ENCODE measurements at regions not wholly inside any gene's neighbourhood (a gene's known extent, or its start where the extent isn't known, plus 50 kb on each side); places are given as distances from the start of the nearest gene placed in this dataset.

- DNase-seq (no peak), ATAC-seq (no peak)
- Mint-ChIP-seq H3K9me3 (no peaks in the 10 kb centered on the region), H3K4me1 (peaks cover 6% of the 10 kb centered on the region), H3K4me3 (no peak overlapping the region), H3K27ac (no peak overlapping the region), H3K27me3 (peaks cover 3% of the 10 kb centered on the region), H3K36me3 (ENCODE audit: low read depth) (no peaks in the 10 kb centered on the region)
Measured at GRCh38 chr18:55072698-55073097, 113.4 kb upstream of the CCDC68 start.

GRCh38 chr18:55072181-55072580 is 112.9 kb upstream of the CCDC68 start:
- Mint-ChIP-seq H3K4me1 (peaks cover 6% of the 10 kb centered on the region), H3K9me3 (no peaks in the 10 kb centered on the region), H3K27me3 (peaks cover 3% of the 10 kb centered on the region), H3K4me3 (no peak overlapping the region), H3K36me3 (ENCODE audit: low read depth) (no peaks in the 10 kb centered on the region), H3K27ac (no peak overlapping the region)
- ATAC-seq (no peak), DNase-seq (no peak)

GRCh38 chr18:55069497-55069896 is 110.2 kb upstream of the CCDC68 start:
- H3K4me1 Mint-ChIP-seq = peaks cover 6% of the 10 kb centered on the region
- H3K36me3 Mint-ChIP-seq (ENCODE audit: low read depth) = no peaks in the 10 kb centered on the region
- no peaks in the 10 kb centered on the region for H3K9me3 Mint-ChIP-seq
- DNase-seq (no peak), ATAC-seq (peak; percentile 46)
- no peak overlapping the region for H3K4me3 Mint-ChIP-seq
- H3K27ac Mint-ChIP-seq = no peak overlapping the region
- H3K27me3 Mint-ChIP-seq = peaks cover 4% of the 10 kb centered on the region

- H3K36me3 Mint-ChIP-seq (ENCODE audit: low read depth) = no peaks in the 10 kb centered on the region
- no peak overlapping the region for H3K4me3 Mint-ChIP-seq
- DNase-seq (no peak), ATAC-seq (no peak)
- H3K9me3 Mint-ChIP-seq = no peaks in the 10 kb centered on the region
- peaks cover 6% of the 10 kb centered on the region for H3K4me1 Mint-ChIP-seq
- peaks cover 6% of the 10 kb centered on the region for H3K27me3 Mint-ChIP-seq
- no peak overlapping the region for H3K27ac Mint-ChIP-seq
Measured at GRCh38 chr18:55064760-55065159, 105.5 kb upstream of the CCDC68 start.

- no peak overlapping the region for H3K27ac Mint-ChIP-seq
- no peak overlapping the region for H3K4me3 Mint-ChIP-seq
- H3K9me3 Mint-ChIP-seq = no peaks in the 10 kb centered on the region
- H3K36me3 Mint-ChIP-seq (ENCODE audit: low read depth) = no peaks in the 10 kb centered on the region
- H3K4me1 Mint-ChIP-seq = peaks cover 1% of the 10 kb centered on the region
- H3K27me3 Mint-ChIP-seq = peaks cover 4% of the 10 kb centered on the region
- no peak for DNase-seq
- no peak for ATAC-seq
Measured at GRCh38 chr18:55064073-55064472, 104.8 kb upstream of the CCDC68 start.

GRCh38 chr18:55054021-55054990 is 95.0 kb upstream of the CCDC68 start:
- H3K27me3 Mint-ChIP-seq = peaks cover 1% of the 10 kb centered on the region
- DNase-seq (no peak), ATAC-seq (no peak)
- H3K27ac Mint-ChIP-seq = no peak overlapping the region
- no peaks in the 10 kb centered on the region for H3K36me3 Mint-ChIP-seq (ENCODE audit: low read depth)
- H3K9me3 Mint-ChIP-seq = peaks cover 3% of the 10 kb centered on the region
- no peak overlapping the region for H3K4me3 Mint-ChIP-seq
- H3K4me1 Mint-ChIP-seq = no peaks in the 10 kb centered on the region

- Mint-ChIP-seq H3K27me3 (peaks cover 1% of the 10 kb centered on the region), H3K4me1 (no peaks in the 10 kb centered on the region), H3K9me3 (peaks cover 3% of the 10 kb centered on the region), H3K27ac (no peak overlapping the region), H3K4me3 (no peak overlapping the region), H3K36me3 (ENCODE audit: low read depth) (no peaks in the 10 kb centered on the region)
- DNase-seq (no peak), ATAC-seq (no peak)
Measured at GRCh38 chr18:55048892-55049291, 89.6 kb upstream of the CCDC68 start.

GRCh38 chr18:55047546-55047945 is 88.3 kb upstream of the CCDC68 start:
- no peaks in the 10 kb centered on the region for H3K36me3 Mint-ChIP-seq (ENCODE audit: low read depth)
- no peak for DNase-seq
- no peak overlapping the region for H3K27ac Mint-ChIP-seq
- ATAC-seq = no peak
- H3K9me3 Mint-ChIP-seq = peaks cover 3% of the 10 kb centered on the region
- H3K4me3 Mint-ChIP-seq = no peak overlapping the region
- H3K27me3 Mint-ChIP-seq = peaks cover 1% of the 10 kb centered on the region
- no peaks in the 10 kb centered on the region for H3K4me1 Mint-ChIP-seq

- Mint-ChIP-seq H3K27ac (no peak overlapping the region), H3K4me3 (no peak overlapping the region), H3K27me3 (no peaks in the 10 kb centered on the region), H3K36me3 (ENCODE audit: low read depth) (no peaks in the 10 kb centered on the region), H3K9me3 (no peaks in the 10 kb centered on the region), H3K4me1 (no peaks in the 10 kb centered on the region)
- ATAC-seq (no peak), DNase-seq (no peak)
Measured at GRCh38 chr18:55041366-55041765, 82.1 kb upstream of the CCDC68 start.

- Mint-ChIP-seq H3K4me3 (no peak overlapping the region), H3K9me3 (no peaks in the 10 kb centered on the region), H3K27ac (no peak overlapping the region), H3K36me3 (ENCODE audit: low read depth) (no peaks in the 10 kb centered on the region), H3K4me1 (no peaks in the 10 kb centered on the region), H3K27me3 (no peaks in the 10 kb centered on the region)
- DNase-seq = no peak
- ATAC-seq = no peak
Measured at GRCh38 chr18:55038162-55038561, 78.9 kb upstream of the CCDC68 start.

- Mint-ChIP-seq H3K27ac (no peak overlapping the region), H3K27me3 (peaks cover 2% of the 10 kb centered on the region), H3K36me3 (ENCODE audit: low read depth) (no peaks in the 10 kb centered on the region), H3K9me3 (no peaks in the 10 kb centered on the region), H3K4me3 (no peak overlapping the region), H3K4me1 (no peaks in the 10 kb centered on the region)
- no peak for DNase-seq
- no peak for ATAC-seq
Measured at GRCh38 chr18:55034742-55035141, 75.5 kb upstream of the CCDC68 start.

- Mint-ChIP-seq H3K4me1 (no peaks in the 10 kb centered on the region), H3K36me3 (ENCODE audit: low read depth) (no peaks in the 10 kb centered on the region), H3K9me3 (no peaks in the 10 kb centered on the region), H3K27me3 (peaks cover 3% of the 10 kb centered on the region), H3K4me3 (no peak overlapping the region), H3K27ac (no peak overlapping the region)
- DNase-seq (no peak), ATAC-seq (no peak)
Measured at GRCh38 chr18:55031979-55032378, 72.7 kb upstream of the CCDC68 start.

GRCh38 chr18:55031576-55031975 is 72.3 kb upstream of the CCDC68 start:
- no peak for ATAC-seq
- Mint-ChIP-seq H3K36me3 (ENCODE audit: low read depth) (no peaks in the 10 kb centered on the region), H3K4me3 (no peak overlapping the region), H3K4me1 (no peaks in the 10 kb centered on the region), H3K27me3 (peaks cover 3% of the 10 kb centered on the region), H3K27ac (no peak overlapping the region), H3K9me3 (no peaks in the 10 kb centered on the region)
- DNase-seq = no peak

- ATAC-seq (no peak), DNase-seq (no peak)
- H3K27ac Mint-ChIP-seq = no peak overlapping the region
- no peaks in the 10 kb centered on the region for H3K4me1 Mint-ChIP-seq
- H3K27me3 Mint-ChIP-seq = peaks cover 3% of the 10 kb centered on the region
- H3K36me3 Mint-ChIP-seq (ENCODE audit: low read depth) = no peaks in the 10 kb centered on the region
- no peaks in the 10 kb centered on the region for H3K9me3 Mint-ChIP-seq
- no peak overlapping the region for H3K4me3 Mint-ChIP-seq
Measured at GRCh38 chr18:55031164-55031563, 71.9 kb upstream of the CCDC68 start.

- no peak overlapping the region for H3K27ac Mint-ChIP-seq
- H3K4me1 Mint-ChIP-seq = no peaks in the 10 kb centered on the region
Measured at GRCh38 chr18:55024564-55024963, 65.3 kb upstream of the CCDC68 start.

More at GRCh38 chr18:55024564-55024963, 65.3 kb upstream of the CCDC68 start:
- no peaks in the 10 kb centered on the region for H3K9me3 Mint-ChIP-seq
- H3K36me3 Mint-ChIP-seq (ENCODE audit: low read depth) = no peaks in the 10 kb centered on the region
- ATAC-seq = no peak
- H3K4me3 Mint-ChIP-seq = no peak overlapping the region
- H3K27me3 Mint-ChIP-seq = peaks cover 2% of the 10 kb centered on the region
- DNase-seq = no peak

Measured in activated naive CD8-positive, alpha-beta T cell treated with anti-CD3 and anti-CD28 coated beads, Interleukin-2, amount 50 U/mL, for 24 hours (primary cell).